IMR-90 (cell line): ENCODE measurements at regions not wholly inside any gene's neighbourhood (a gene's known extent, or its start where the extent isn't known, plus 50 kb on each side); places are given as distances from the start of the nearest gene placed in this dataset.

Experiments used
- ATAC-seq: fragments of 200-7000 bp; cut with Tn5 transposase; 2 replicates; pipeline ENCODE4 v1.9.1; 2020; ENCODE audit warnings: low read depth, mild to moderate bottlenecking, moderate library complexity
- BruUV-seq: library from RNA; stranded (reverse); fragments of 400-500 nt; replicated peaks from 2 replicates; lab custom pipeline; 2021; lab: Mats Ljungman, UMichigan
- CTCF ChIA-PET: fragments of 300-600 bp; formaldehyde crosslinking; extraction: SDS; loops from one replicate; lab custom pipeline; 2021; ENCODE audit warnings: antibody characterized with exemption; lab: Yijun Ruan, JAX
- POLR2A ChIA-PET: fragments of 300-600 bp; sonication (Branson Sonifier 250); formaldehyde crosslinking; loops from one replicate; lab custom pipeline; 2022; ENCODE audit warnings: antibody characterized with exemption; ENCODE audit not compliant: unreplicated experiment; lab: Charles Lee
- DNase-seq: peaks from one replicate; pipeline ENCODE4 v3.0.0; 2013
- H2AFZ ChIP-seq: replicated peaks from 2 replicates; pipeline ENCODE3; 2013; ENCODE audit warnings: low read length, mild to moderate bottlenecking; ENCODE audit not compliant: poor library complexity
- H2AK5ac ChIP-seq: 2 replicates; pipeline ENCODE4 v1.6.1; 2013; ENCODE audit warnings: low read depth, low read length, inconsistent platforms
- H2AK9ac ChIP-seq: replicated peaks from 2 replicates; pipeline ENCODE3; 2013; ENCODE audit warnings: mild to moderate bottlenecking, low read depth, low read length, moderate library complexity; ENCODE audit not compliant: poor library complexity
- H2BK120ac ChIP-seq: 2 replicates; pipeline ENCODE4 v1.6.1; 2013; ENCODE audit warnings: low read depth, low read length, inconsistent platforms
- H2BK15ac ChIP-seq: 3 replicates; pipeline ENCODE4 v1.6.1; 2013; ENCODE audit warnings: low read depth, low read length, inconsistent platforms
- H2BK20ac ChIP-seq: 2 replicates; pipeline ENCODE4 v1.6.1; 2013; ENCODE audit warnings: low read depth, mild to moderate bottlenecking, inconsistent platforms, low read length, moderate library complexity
- H2BK5ac ChIP-seq: 2 replicates; pipeline ENCODE4 v1.6.1; 2013; ENCODE audit warnings: mild to moderate bottlenecking, low read depth, low read length, inconsistent platforms; ENCODE audit not compliant: poor library complexity, severe bottlenecking
- H3K14ac ChIP-seq: replicated peaks from 2 replicates; pipeline ENCODE4 v1.6.1; 2013; ENCODE audit warnings: low read depth, low read length, inconsistent platforms
- H3K18ac ChIP-seq: 2 replicates; pipeline ENCODE4 v1.6.1; 2013; ENCODE audit warnings: low read depth, low read length, control low read depth
- H3K23ac ChIP-seq: 2 replicates; pipeline ENCODE4 v1.6.1; 2013; ENCODE audit warnings: low read depth, low read length, inconsistent platforms
- H3K27ac ChIP-seq: 2 replicates; pipeline ENCODE4 v1.5.1; 2013; ENCODE audit warnings: mild to moderate bottlenecking, control low read depth, low read length; ENCODE audit not compliant: insufficient read depth
- H3K27me3 ChIP-seq: 2 replicates; pipeline ENCODE4 v1.6.1; 2013; ENCODE audit warnings: low read length; ENCODE audit not compliant: control insufficient read depth, insufficient read depth
- H3K36me3 ChIP-seq: 2 replicates; pipeline ENCODE4 v1.6.1; 2013; ENCODE audit warnings: low read length, mixed read lengths; ENCODE audit not compliant: control insufficient read depth, insufficient read depth
- H3K4ac ChIP-seq: 2 replicates; pipeline ENCODE4 v1.6.1; 2013; ENCODE audit warnings: low read depth, low read length, inconsistent platforms
- H3K4me1 ChIP-seq: 2 replicates; pipeline ENCODE4 v1.6.1; 2013; ENCODE audit warnings: low read length, mixed read lengths; ENCODE audit not compliant: control insufficient read depth, insufficient read depth
- H3K4me2 ChIP-seq: 2 replicates; pipeline ENCODE4 v1.6.1; 2013; ENCODE audit warnings: low read depth, mild to moderate bottlenecking, control low read depth, low read length, moderate library complexity
- H3K4me3 ChIP-seq: 2 replicates; pipeline ENCODE4 v1.5.1; 2013; ENCODE audit warnings: low read depth, mild to moderate bottlenecking, control low read depth, low read length, moderate library complexity; ENCODE audit not compliant: insufficient read depth
- H3K56ac ChIP-seq: 2 replicates; pipeline ENCODE4 v1.6.1; 2013; ENCODE audit warnings: low read length, inconsistent platforms; ENCODE audit not compliant: insufficient read depth; ENCODE audit errors: extremely low read depth
- H3K79me1 ChIP-seq, 2 experiments: 2 replicates each; pipeline ENCODE4 v1.6.1; 2013; ENCODE audit warnings: low read length in 2 of 2, inconsistent platforms in 1 of 2, low read depth in 1 of 2
- H3K9ac ChIP-seq: 2 replicates; pipeline ENCODE4 v1.6.1; 2013; ENCODE audit warnings: low read depth, low read length, control low read depth
- H3K9me1 ChIP-seq: 2 replicates; pipeline ENCODE4 v1.6.1; 2013; ENCODE audit warnings: low read length, inconsistent platforms; ENCODE audit not compliant: insufficient read depth
- H3K9me3 ChIP-seq: 2 replicates; pipeline ENCODE4 v1.6.1; 2013; ENCODE audit warnings: low read length; ENCODE audit not compliant: control insufficient read depth, insufficient read depth
- H4K20me1 ChIP-seq: 2 replicates; pipeline ENCODE4 v1.6.1; 2013; ENCODE audit warnings: low read length, inconsistent platforms; ENCODE audit not compliant: insufficient read depth
- H4K5ac ChIP-seq: 2 replicates; pipeline ENCODE4 v1.6.1; 2013; ENCODE audit warnings: mild to moderate bottlenecking, low read depth, low read length, control low read depth
- H4K8ac ChIP-seq, 2 experiments: 2 replicates each; pipeline ENCODE4 v1.6.1; 2013; ENCODE audit warnings: low read depth in 2 of 2, low read length in 2 of 2, control low read depth in 1 of 2, inconsistent platforms in 1 of 2
- H4K91ac ChIP-seq: 2 replicates; pipeline ENCODE4 v1.6.1; 2013; ENCODE audit warnings: low read depth, low read length, inconsistent platforms; ENCODE audit not compliant: insufficient read depth
- BHLHE40 ChIP-seq: fragments of 150-350 bp; IDR thresholded peaks from 2 replicates; pipeline ENCODE4 v1.6.1; 2016; ENCODE audit warnings: mild to moderate bottlenecking, low read depth, low read length
- CEBPB ChIP-seq: IDR thresholded peaks from 2 replicates; pipeline ENCODE4 v1.6.1; 2012; ENCODE audit warnings: low read depth, low read length, improper control_type of control experiment
- CHD1 ChIP-seq: IDR thresholded peaks from 2 replicates; pipeline ENCODE4 v1.6.1; 2012; ENCODE audit warnings: low read depth, low read length, improper control_type of control experiment
- CTCF ChIP-seq: conservative IDR thresholded peaks from 2 replicates; pipeline ENCODE4 v1.5.1; 2012; ENCODE audit warnings: mild to moderate bottlenecking, low read depth, low read length, improper control_type of control experiment
- ELK1 ChIP-seq: fragments of 150-350 bp; IDR thresholded peaks from 2 replicates; pipeline ENCODE4 v1.6.1; 2016; ENCODE audit warnings: low read depth, mild to moderate bottlenecking, low read length, moderate library complexity, borderline replicate concordance
- FOS ChIP-seq: fragments of 150-350 bp; IDR thresholded peaks from 2 replicates; pipeline ENCODE4 v1.6.1; 2016; ENCODE audit warnings: low read depth, low read length
- MAFK ChIP-seq: IDR thresholded peaks from 2 replicates; pipeline ENCODE4 v1.6.1; 2012; ENCODE audit warnings: low read depth, low read length, improper control_type of control experiment
- MAZ ChIP-seq: IDR thresholded peaks from 2 replicates; pipeline ENCODE4 v1.6.1; 2012; ENCODE audit warnings: low read depth, mild to moderate bottlenecking, low read length, improper control_type of control experiment, moderate library complexity, borderline replicate concordance
- NFE2L2 ChIP-seq: fragments of 150-350 bp; IDR thresholded peaks from 2 replicates; pipeline ENCODE4 v1.6.1; 2016; ENCODE audit warnings: low read depth, mild to moderate bottlenecking, low read length
- RAD21 ChIP-seq: IDR thresholded peaks from 2 replicates; pipeline ENCODE4 v1.6.1; 2012; ENCODE audit warnings: low read length, improper control_type of control experiment
- RCOR1 ChIP-seq: IDR thresholded peaks from 2 replicates; pipeline ENCODE4 v1.6.1; 2012; ENCODE audit warnings: mild to moderate bottlenecking, low read length, improper control_type of control experiment; ENCODE audit not compliant: insufficient replicate concordance
- RFX5 ChIP-seq: IDR thresholded peaks from 2 replicates; pipeline ENCODE4 v1.8.0; 2012; ENCODE audit warnings: low read depth, mild to moderate bottlenecking, low read length, moderate library complexity
- SMC3 ChIP-seq: fragments of 150-350 bp; IDR thresholded peaks from 2 replicates; pipeline ENCODE4 v1.6.1; 2016; ENCODE audit warnings: low read depth, mild to moderate bottlenecking, antibody characterized with exemption, low read length, moderate library complexity
- USF2 ChIP-seq: fragments of 150-350 bp; IDR thresholded peaks from 2 replicates; pipeline ENCODE4 v1.6.1; 2017; ENCODE audit warnings: mild to moderate bottlenecking, antibody characterized with exemption, low read length, low read depth
- whole genome bisulfite sequencing, 2 experiments: methylation state at CpG; one replicate each; pipeline versions ENCODE4 v1.1.5 to v1.1.7; 2013; ENCODE audit warnings: missing lambda C conversion rate in 2 of 2; ENCODE audit not compliant: insufficient read length in 1 of 2; ENCODE audit errors: extremely low coverage in 2 of 2; 5-methylcytosine and 5-hydroxymethylcytosine counted together
- dilution Hi-C: fragments of 300-500 bp; cut with HindIII; formaldehyde crosslinking; loops from one replicate; pipeline ENCODE4 v1.14.3; 2018; ENCODE audit warnings: low sequenced_read_pairs; ENCODE audit not compliant: unreplicated experiment
- in situ Hi-C: fragments of 300-500 bp; cut with MboI; formaldehyde crosslinking; loops from 3 replicates; pipeline ENCODE4 v1.14.3; 2019; ENCODE audit warnings: low sequenced_read_pairs, inconsistent platforms, mixed read lengths
- intact Hi-C: fragments of 100-400 bp; cut with micrococcal nuclease; formaldehyde crosslinking; loops from 2 replicates; pipeline ENCODE4 v1.10.0; 2022

- no peak overlapping the region for H4K91ac ChIP-seq
- WGBS, 2 experiments, result no CpG with 5 or more reads among the region's 1 CpG
- no peak overlapping the region for H3K23ac ChIP-seq
- H2AK5ac ChIP-seq, result no peak overlapping the region
- no peak overlapping the region for H2AFZ ChIP-seq
- intact Hi-C loops (no loop called here), in situ Hi-C loops (no loop called here), dilution Hi-C loops (no loop called here)
- no peak overlapping the region for H4K5ac ChIP-seq
- H2BK15ac ChIP-seq, result no peak overlapping the region
- H3K9me3 ChIP-seq, result peaks cover under 1% of the 10 kb centered on the region; the same call in 1 of the 2 replicates
- H2AK9ac ChIP-seq, result no peak overlapping the region
- H3K18ac ChIP-seq, result no peak overlapping the region
- H3K4me2 ChIP-seq, result no peak overlapping the region
- no peak overlapping the region for H3K9ac ChIP-seq
- no peaks in the 10 kb centered on the region for H3K27me3 ChIP-seq
- H4K20me1 ChIP-seq, result no peaks in the 10 kb centered on the region
- no TSS peak for BruUV-seq
- H3K36me3 ChIP-seq, result no peaks in the 10 kb centered on the region
- no peak overlapping the region for H2BK20ac ChIP-seq
- no peak for TF ChIP-seq CEBPB
- no peak for TF ChIP-seq USF2
- TF ChIP-seq SMC3, result no peak
- no peak for TF ChIP-seq NFE2L2
- no peak for TF ChIP-seq RCOR1
- no peak for TF ChIP-seq MAZ
- TF ChIP-seq CTCF, result no peak
- no peak for TF ChIP-seq CHD1
- TF ChIP-seq ELK1, result no peak
- no peak for TF ChIP-seq RFX5
- TF ChIP-seq FOS, result no peak
- TF ChIP-seq BHLHE40, result no peak
- no peak for TF ChIP-seq MAFK
- TF ChIP-seq RAD21, result no peak
- H3K4me1 ChIP-seq, result no peaks in the 10 kb centered on the region
- no peaks in the 10 kb centered on the region for H3K79me1 ChIP-seq
- no peak overlapping the region for H2BK5ac ChIP-seq
- DNase-seq, result no peak
- ChIA-PET POLR2A (no interaction called here), CTCF (no interaction called here)
- no peak overlapping the region for H4K8ac ChIP-seq
- no peak overlapping the region for H3K14ac ChIP-seq
- H3K56ac ChIP-seq, result no peak overlapping the region
- H3K4ac ChIP-seq, result no peak overlapping the region
- H3K4me3 ChIP-seq, result no peak overlapping the region
- H3K9me1 ChIP-seq, result no peaks in the 10 kb centered on the region
- no peak for ATAC-seq
- no peak overlapping the region for H2BK120ac ChIP-seq
- no peak overlapping the region for H3K27ac ChIP-seq
Observed at GRCh38 chr3:145294572-145294971, 866.4 kb downstream of the PLOD2 start.
